ENCODE measurements at regions not wholly inside any gene's neighbourhood (a gene's known extent, or its start where the extent isn't known, plus 50 kb on each side); places are given as distances from the start of the nearest gene placed in this dataset.

DNA sequence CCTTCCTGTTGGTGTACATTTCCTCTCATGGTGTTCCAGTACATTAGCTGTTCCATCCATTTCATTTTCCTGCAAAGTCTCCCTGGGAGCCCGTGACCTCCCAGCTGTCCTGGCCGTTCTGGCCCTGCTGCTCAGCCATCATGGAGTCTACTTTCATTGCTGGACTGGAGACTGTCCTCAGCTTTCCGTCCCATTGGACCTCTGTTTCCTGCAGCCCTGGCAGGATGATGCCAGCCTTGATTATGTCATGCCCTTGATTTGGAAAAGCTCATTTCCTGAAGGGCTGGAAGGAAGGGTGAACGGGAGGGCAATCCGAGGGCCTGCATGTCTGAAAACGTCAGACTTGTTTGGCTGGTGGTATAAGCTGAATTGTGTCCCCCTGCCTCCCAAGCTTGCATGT is 205.5 kb upstream of the HS6ST1 start:
- TF ChIP-seq CTCF (IDR thresholded peaks at IDR 0.05; ENCODE audit: insufficient read depth in 1 of 2, low read depth in 1 of 2, low read length in 1 of 2, severe bottlenecking in 1 of 2, unreplicated experiment in 1 of 2) = no peak
- Mint-ChIP-seq H3K27me3 (ENCODE audit: insufficient read depth, unreplicated experiment) (peaks cover 5% of the 10 kb centered on the region), H3K4me1 (ENCODE audit: low read depth, unreplicated experiment) (no peaks in the 10 kb centered on the region), H3K4me3 (ENCODE audit: unreplicated experiment) (no peak overlapping the region), H3K9me3 (ENCODE audit: unreplicated experiment) (no peaks in the 10 kb centered on the region), H3K27ac (ENCODE audit: unreplicated experiment) (no peak overlapping the region), H3K36me3 (ENCODE audit: insufficient read depth, unreplicated experiment) (no peaks in the 10 kb centered on the region)
- no peak for DNase-seq
- Histone ChIP-seq H3K9me3 (no peaks in the 10 kb centered on the region), H3K4me3 (ENCODE audit: low read depth, low read length) (no peak overlapping the region), H3K27me3 (replicated peaks; ENCODE audit: control insufficient read depth, insufficient read depth, low read length) (no peaks in the 10 kb centered on the region), H3K4me1 (no peaks in the 10 kb centered on the region), H3K36me3 (ENCODE audit: control insufficient read depth, insufficient read depth, low read length) (no peaks in the 10 kb centered on the region)
- ChIA-PET CTCF (no interaction called here), POLR2A (no interaction called here)
- intact Hi-C loops (cut with micrococcal nuclease; ENCODE audit: unreplicated experiment) = no loop called here
- BruUV-seq (replicated peaks) = no TSS peak

DNA sequence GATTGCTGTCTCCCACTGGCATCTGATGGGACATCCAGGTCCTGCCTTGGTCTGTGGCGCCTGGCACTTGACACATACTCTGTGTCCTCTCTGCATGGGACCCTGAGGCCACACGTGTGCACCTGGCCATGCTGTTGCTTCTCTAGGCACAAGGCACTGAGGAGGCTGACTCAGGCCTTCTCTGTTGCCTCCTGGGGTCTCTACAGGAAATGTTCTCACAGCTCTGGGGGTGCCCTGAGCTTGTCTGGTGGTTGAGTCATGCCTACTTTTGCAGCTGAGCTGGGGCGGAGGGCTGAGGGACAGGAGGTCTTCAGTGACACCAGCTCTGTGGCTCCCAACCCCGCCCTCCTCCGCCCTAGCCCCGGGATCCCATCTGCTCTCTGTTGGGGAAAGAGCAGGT is 207.0 kb upstream of the HS6ST1 start:
- H3K4me3 Mint-ChIP-seq (ENCODE audit: unreplicated experiment) = no peak overlapping the region
- no peaks in the 10 kb centered on the region for H3K36me3 Mint-ChIP-seq (ENCODE audit: insufficient read depth, unreplicated experiment)
- no peaks in the 10 kb centered on the region for H3K4me1 ChIP-seq
- no peaks in the 10 kb centered on the region for H3K4me1 Mint-ChIP-seq (ENCODE audit: low read depth, unreplicated experiment)
- no peak overlapping the region for H3K27ac Mint-ChIP-seq (ENCODE audit: unreplicated experiment)
- no TSS peak for BruUV-seq (replicated peaks)
- POLR2A ChIA-PET = no interaction called here
- intact Hi-C loops (cut with micrococcal nuclease; ENCODE audit: unreplicated experiment) = no loop called here
- no peak for TF ChIP-seq CTCF (IDR thresholded peaks at IDR 0.05; ENCODE audit: insufficient read depth in 1 of 2, low read depth in 1 of 2, low read length in 1 of 2, severe bottlenecking in 1 of 2, unreplicated experiment in 1 of 2)
- peaks cover 5% of the 10 kb centered on the region for H3K27me3 Mint-ChIP-seq (ENCODE audit: insufficient read depth, unreplicated experiment)
- H3K9me3 Mint-ChIP-seq (ENCODE audit: unreplicated experiment) = no peaks in the 10 kb centered on the region
- H3K36me3 ChIP-seq (ENCODE audit: control insufficient read depth, insufficient read depth, low read length) = no peaks in the 10 kb centered on the region
- H3K27me3 ChIP-seq (replicated peaks; ENCODE audit: control insufficient read depth, insufficient read depth, low read length) = no peaks in the 10 kb centered on the region
- DNase-seq = no peak
- H3K4me3 ChIP-seq (ENCODE audit: low read depth, low read length) = no peak overlapping the region
- CTCF ChIA-PET = no interaction called here
- no peaks in the 10 kb centered on the region for H3K9me3 ChIP-seq

GRCh38 chr2:128526455-128526976 is 207.8 kb upstream of the HS6ST1 start:
- H3K9me3 ChIP-seq = no peaks in the 10 kb centered on the region
- ChIA-PET POLR2A (no interaction called here), CTCF (no interaction called here)
- Mint-ChIP-seq H3K4me3 (ENCODE audit: unreplicated experiment) (no peak overlapping the region), H3K4me1 (ENCODE audit: low read depth, unreplicated experiment) (no peaks in the 10 kb centered on the region), H3K36me3 (ENCODE audit: insufficient read depth, unreplicated experiment) (no peaks in the 10 kb centered on the region), H3K27ac (ENCODE audit: unreplicated experiment) (no peak overlapping the region), H3K27me3 (ENCODE audit: insufficient read depth, unreplicated experiment) (peaks cover 5% of the 10 kb centered on the region), H3K9me3 (ENCODE audit: unreplicated experiment) (no peaks in the 10 kb centered on the region)
- no peaks in the 10 kb centered on the region for H3K27me3 ChIP-seq (replicated peaks; ENCODE audit: control insufficient read depth, insufficient read depth, low read length)
- no TSS peak for BruUV-seq (replicated peaks)
- intact Hi-C loops (cut with micrococcal nuclease; ENCODE audit: unreplicated experiment) = no loop called here
- no peaks in the 10 kb centered on the region for H3K36me3 ChIP-seq (ENCODE audit: control insufficient read depth, insufficient read depth, low read length)
- no peak for DNase-seq
- H3K4me3 ChIP-seq (ENCODE audit: low read depth, low read length) = no peak overlapping the region
- TF ChIP-seq CTCF (IDR thresholded peaks at IDR 0.05; ENCODE audit: insufficient read depth in 1 of 2, low read depth in 1 of 2, low read length in 1 of 2, severe bottlenecking in 1 of 2, unreplicated experiment in 1 of 2) = no peak
- H3K4me1 ChIP-seq = no peaks in the 10 kb centered on the region

Measured in Caco-2 (cell line).